ENCODE measurements at regions not wholly inside any gene's neighbourhood (a gene's known extent, or its start where the extent isn't known, plus 50 kb on each side); places are given as distances from the start of the nearest gene placed in this dataset.

DNA sequence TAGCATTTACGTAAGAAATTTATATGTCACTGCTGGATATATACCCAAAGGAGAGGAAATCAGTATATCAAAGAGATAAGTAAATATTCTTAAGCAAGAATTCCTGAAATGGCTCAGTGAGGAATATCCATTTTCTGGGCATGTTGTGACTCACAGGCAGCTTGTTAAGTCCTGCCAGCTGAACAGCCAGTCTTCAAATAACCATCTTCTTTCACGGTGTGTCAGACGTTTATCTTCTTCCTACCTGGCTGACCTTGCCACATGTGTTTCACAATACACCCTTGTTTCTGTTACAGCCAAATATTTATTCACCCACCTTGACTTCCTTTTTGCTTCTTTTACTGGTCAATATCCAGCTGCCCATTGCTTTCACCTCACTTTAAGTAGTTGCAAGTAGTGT, 648.1 kb downstream of the ANKRD7 start:
- TF ChIP-seq, protein P1, sequence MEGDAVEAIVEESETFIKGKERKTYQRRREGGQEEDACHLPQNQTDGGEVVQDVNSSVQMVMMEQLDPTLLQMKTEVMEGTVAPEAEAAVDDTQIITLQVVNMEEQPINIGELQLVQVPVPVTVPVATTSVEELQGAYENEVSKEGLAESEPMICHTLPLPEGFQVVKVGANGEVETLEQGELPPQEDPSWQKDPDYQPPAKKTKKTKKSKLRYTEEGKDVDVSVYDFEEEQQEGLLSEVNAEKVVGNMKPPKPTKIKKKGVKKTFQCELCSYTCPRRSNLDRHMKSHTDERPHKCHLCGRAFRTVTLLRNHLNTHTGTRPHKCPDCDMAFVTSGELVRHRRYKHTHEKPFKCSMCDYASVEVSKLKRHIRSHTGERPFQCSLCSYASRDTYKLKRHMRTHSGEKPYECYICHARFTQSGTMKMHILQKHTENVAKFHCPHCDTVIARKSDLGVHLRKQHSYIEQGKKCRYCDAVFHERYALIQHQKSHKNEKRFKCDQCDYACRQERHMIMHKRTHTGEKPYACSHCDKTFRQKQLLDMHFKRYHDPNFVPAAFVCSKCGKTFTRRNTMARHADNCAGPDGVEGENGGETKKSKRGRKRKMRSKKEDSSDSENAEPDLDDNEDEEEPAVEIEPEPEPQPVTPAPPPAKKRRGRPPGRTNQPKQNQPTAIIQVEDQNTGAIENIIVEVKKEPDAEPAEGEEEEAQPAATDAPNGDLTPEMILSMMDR (conservative IDR thresholded peaks at IDR 0.05) = no peak
- TF ChIP-seq EZH2 (IDR thresholded peaks at IDR 0.05; ENCODE audit: low read depth) = no peak
